ENCODE measurements at regions not wholly inside any gene's neighbourhood (a gene's known extent, or its start where the extent isn't known, plus 50 kb on each side); places are given as distances from the start of the nearest gene placed in this dataset.

- Histone ChIP-seq H3K4ac (ENCODE audit: low read depth, low read length) (no peak overlapping the region), H3K23me2 (ENCODE audit: insufficient read length, low read depth, low read length, poor library complexity, severe bottlenecking) (no peaks in the 10 kb centered on the region), H2BK120ac (ENCODE audit: low read depth, low read length, poor library complexity, severe bottlenecking) (no peak overlapping the region), H3K18ac (ENCODE audit: insufficient read length, low read depth, low read length) (no peak overlapping the region), H2BK20ac (ENCODE audit: low read depth, low read length, poor library complexity, severe bottlenecking) (no peak overlapping the region), H3K4me2 (ENCODE audit: insufficient read depth, insufficient read length, low read length) (no peak overlapping the region), H3K4me1 (ENCODE audit: insufficient read depth, low read length) (no peaks in the 10 kb centered on the region), H3K27me3 (ENCODE audit: insufficient read depth, low read length) (no peaks in the 10 kb centered on the region), H3K79me2 (ENCODE audit: insufficient read depth, low read length) (no peaks in the 10 kb centered on the region), H3K79me1 (ENCODE audit: insufficient read depth, low read depth, low read length, poor library complexity, severe bottlenecking) (no peaks in the 10 kb centered on the region), H3K9me3 (ENCODE audit: control insufficient read depth, low read depth, low read length) (no peaks in the 10 kb centered on the region), H2BK5ac (ENCODE audit: insufficient read length, low read length) (no peak overlapping the region), H2AFZ (ENCODE audit: low read length) (no peak overlapping the region), H3K9ac (ENCODE audit: extremely low read depth, insufficient read length, low read length) (no peak overlapping the region), H2BK15ac (ENCODE audit: low read depth, low read length) (no peak overlapping the region), H4K5ac (ENCODE audit: insufficient read length, low read depth, low read length) (no peak overlapping the region), H3K14ac (ENCODE audit: insufficient read depth, low read length) (no peak overlapping the region), H2BK12ac (ENCODE audit: insufficient read length, low read depth, low read length) (no peak overlapping the region), H2AK5ac (ENCODE audit: insufficient read length, low read length) (no peak overlapping the region), H4K91ac (ENCODE audit: insufficient read length, low read depth, low read length) (no peak overlapping the region), H3K27ac (ENCODE audit: insufficient read length, low read depth, low read length) (no peak overlapping the region), H4K8ac (replicated peaks; ENCODE audit: insufficient read length, low read depth, low read length) (no peak overlapping the region), H3T11ph (ENCODE audit: low read length) (no peak overlapping the region), H3K23ac (ENCODE audit: insufficient read length, low read depth, low read length) (no peak overlapping the region), H3K56ac (ENCODE audit: insufficient read length, low read depth, low read length) (no peak overlapping the region), H4K20me1 (ENCODE audit: control insufficient read depth, insufficient read depth, insufficient read length) (no peaks in the 10 kb centered on the region)
- Mint-ChIP-seq H3K27ac (no peak overlapping the region), H3K36me3 (ENCODE audit: insufficient read depth in 1 of 3, low read depth in 3 of 3) (no peaks in the 10 kb centered on the region; a peak in 1 of 7 replicates), H3K4me3 (no peak overlapping the region), H3K4me1 (no peaks in the 10 kb centered on the region), H3K9me3 (no peaks in the 10 kb centered on the region), H3K27me3 (ENCODE audit: low read depth) (no peaks in the 10 kb centered on the region)
- no peak for TF ChIP-seq CTCF (conservative IDR thresholded peaks at IDR 0.05)
- no peak for DNase-seq
- no CpG with 5 or more reads among the region's 1 CpG for WGBS (ENCODE audit: extremely low coverage, insufficient read length, low lambda C conversion rate)
Measured at GRCh38 chr4:33482773-33483172, 2761.5 kb downstream of the ARAP2 start.

Measured in H9 (cell line).